ENCODE measurements at regions not wholly inside any gene's neighbourhood (a gene's known extent, or its start where the extent isn't known, plus 50 kb on each side); places are given as distances from the start of the nearest gene placed in this dataset.

- TF ChIP-seq CTCF (IDR thresholded peaks at IDR 0.05) (no peak), POLR2A (IDR thresholded peaks at IDR 0.05; ENCODE audit: low read depth) (no peak), EP300 (IDR thresholded peaks at IDR 0.05) (no peak), POLR2AphosphoS5 (IDR thresholded peaks at IDR 0.05) (no peak)
Measured at GRCh38 chr3:87958289-87958688, 100.5 kb downstream of the CGGBP1 start.
